Endothelial cell of umbilical vein (primary cell): ENCODE measurements at regions not wholly inside any gene's neighbourhood (a gene's known extent, or its start where the extent isn't known, plus 50 kb on each side); places are given as distances from the start of the nearest gene placed in this dataset.

Source experiments
- BruUV-seq: library from RNA; stranded (reverse); fragments of 400-500 nt; replicated peaks from 2 replicates; lab custom pipeline; 2021; lab: Mats Ljungman, UMichigan
- CTCF ChIA-PET: fragments of 300-600, 350-600 bp; sonication (Branson Sonifier 250); formaldehyde crosslinking; loops from one replicate; lab custom pipeline; 2021; ENCODE audit warnings: antibody characterized with exemption, inconsistent platforms; lab: Charles Lee
- POLR2A ChIA-PET: fragments of 300-600, 350-600 bp; sonication (Branson Sonifier 250); formaldehyde crosslinking; loops from one replicate; lab custom pipeline; 2021; ENCODE audit warnings: antibody characterized with exemption, inconsistent platforms; lab: Charles Lee
- DNase-seq: peaks from one replicate; pipeline ENCODE4 v3.0.0-alpha.2; 2011; ENCODE audit warnings: low read depth, low spot score
- FAIRE-seq: peaks from 2 replicates; lab custom pipeline; 2011; peaks lifted over from hg19 to GRCh38; lab: Jason Lieb, UNC
- H2AFZ ChIP-seq: 2 replicates; pipeline ENCODE4 v1.6.0; 2012; ENCODE audit warnings: low read depth, low read length, control low read depth, inconsistent platforms
- H3K27ac ChIP-seq: 2 replicates; pipeline ENCODE4 v1.5.1; 2011; ENCODE audit warnings: low read depth, mild to moderate bottlenecking, control low read depth, low read length, moderate library complexity; ENCODE audit not compliant: insufficient read depth
- H3K27me3 ChIP-seq, 2 experiments: 2 replicates each; pipeline versions ENCODE4 v1.6.0 to v1.6.1; 2011; ENCODE audit warnings: low read length in 2 of 2, mixed read lengths in 1 of 2; ENCODE audit not compliant: control insufficient read depth in 2 of 2, insufficient read depth in 2 of 2
- H3K36me3 ChIP-seq, 2 experiments: 2 replicates in 1 of 2; 3 replicates in 1 of 2; pipeline ENCODE4 v1.5.1; 2011; ENCODE audit warnings: low read length in 2 of 2, mild to moderate bottlenecking in 1 of 2, moderate library complexity in 1 of 2; ENCODE audit not compliant: control insufficient read depth in 2 of 2, insufficient read depth in 2 of 2; ENCODE audit errors: extremely low read depth in 1 of 2
- H3K4me1 ChIP-seq: 3 replicates; pipeline ENCODE4 v1.5.1; 2011; ENCODE audit warnings: mild to moderate bottlenecking, low read length; ENCODE audit not compliant: control insufficient read depth, insufficient read depth; ENCODE audit errors: extremely low read depth
- H3K4me2 ChIP-seq: 2 replicates; pipeline ENCODE4 v1.6.1; 2011; ENCODE audit warnings: low read length, control low read depth, mixed read lengths; ENCODE audit not compliant: insufficient read depth
- H3K4me3 ChIP-seq, 3 experiments: fragments of 200-600 bp in 1 of 3; sonication (generic), shearing (Covaris generic) in 1 of 3; replicated peaks in 1 of 3; 2 replicates each; pipeline ENCODE4 v1.5.1; 2011 to 2016; ENCODE audit warnings: control low read depth in 3 of 3, low read length in 3 of 3, mild to moderate bottlenecking in 2 of 3, inconsistent platforms in 1 of 3, low read depth in 1 of 3, moderate library complexity in 1 of 3; ENCODE audit not compliant: insufficient read depth in 1 of 3
- H3K79me2 ChIP-seq: 2 replicates; pipeline ENCODE4 v1.6.0; 2012; ENCODE audit warnings: low read length, inconsistent platforms; ENCODE audit not compliant: control insufficient read depth, insufficient read depth
- H3K9ac ChIP-seq: replicated peaks from 2 replicates; pipeline ENCODE3; 2011; ENCODE audit warnings: low read length, control low read depth; ENCODE audit not compliant: insufficient read depth; ENCODE audit errors: extremely low read depth
- H3K9me1 ChIP-seq: replicated peaks from 3 replicates; pipeline ENCODE4 v1.6.0; 2011; ENCODE audit warnings: mild to moderate bottlenecking, low read length; ENCODE audit not compliant: control insufficient read depth, insufficient read depth; ENCODE audit errors: extremely low read depth
- H3K9me3 ChIP-seq: replicated peaks from 2 replicates; pipeline ENCODE4 v1.5.1; 2012; ENCODE audit warnings: low read length, inconsistent platforms; ENCODE audit not compliant: control insufficient read depth, insufficient read depth
- H4K20me1 ChIP-seq: replicated peaks from 2 replicates; pipeline ENCODE3; 2011; ENCODE audit warnings: mild to moderate bottlenecking, low read length; ENCODE audit not compliant: control insufficient read depth, insufficient read depth; ENCODE audit errors: extremely low read depth
- CTCF ChIP-seq, 2 donors: IDR thresholded peaks; 1 replicate in 1 of 2; 2 replicates in 1 of 2; pipeline ENCODE4 v1.5.1; 2011; ENCODE audit warnings: low read length in 2 of 2, mild to moderate bottlenecking in 2 of 2, moderate library complexity in 2 of 2, control low read depth in 1 of 2, inconsistent platforms in 1 of 2, low read depth in 1 of 2; ENCODE audit not compliant: insufficient read depth in 1 of 2; ENCODE audit errors: extremely low read depth in 1 of 2
- EZH2 ChIP-seq: IDR thresholded peaks from 2 replicates; pipeline ENCODE4 v1.6.1; 2012; ENCODE audit warnings: borderline replicate concordance, low read depth, mild to moderate bottlenecking, moderate library complexity, low read length, inconsistent platforms; ENCODE audit not compliant: severe bottlenecking
- FOS ChIP-seq: IDR thresholded peaks from 2 replicates; pipeline ENCODE4 v1.6.1; 2011; ENCODE audit warnings: mild to moderate bottlenecking, low read length, moderate library complexity, borderline replicate concordance; ENCODE audit not compliant: insufficient read depth
- GATA2 ChIP-seq: IDR thresholded peaks from 2 replicates; pipeline ENCODE4 v1.7.0; 2011; ENCODE audit warnings: low read depth, mild to moderate bottlenecking, moderate library complexity, mixed read lengths, low read length; ENCODE audit not compliant: insufficient read length, insufficient read depth
- JUN ChIP-seq: IDR thresholded peaks from 2 replicates; pipeline ENCODE4 v1.6.1; 2011; ENCODE audit warnings: borderline replicate concordance, low read depth; ENCODE audit not compliant: insufficient read length, insufficient read depth
- MAX ChIP-seq: IDR thresholded peaks from 2 replicates; pipeline ENCODE4 v1.6.1; 2011; ENCODE audit not compliant: insufficient read depth, insufficient read length
- MYC ChIP-seq: IDR thresholded peaks from one replicate; pipeline ENCODE4 v1.6.1; 2011; ENCODE audit warnings: mild to moderate bottlenecking, low read depth, low read length
- POLR2A ChIP-seq: IDR thresholded peaks from 2 replicates; pipeline ENCODE4 v1.6.1; 2012; ENCODE audit warnings: low read depth, mild to moderate bottlenecking, control low read depth, low read length
- POLR2AphosphoS5 ChIP-seq: IDR thresholded peaks from 2 replicates; pipeline ENCODE4 v1.6.1; 2012; ENCODE audit warnings: low read depth, mild to moderate bottlenecking, control low read depth, low read length, moderate library complexity; ENCODE audit not compliant: insufficient read depth
- dilution Hi-C: fragments of 300-500 bp; cut with MboI; formaldehyde crosslinking; loops from one replicate; pipeline ENCODE4 v1.15.0; 2019; ENCODE audit warnings: low sequenced_read_pairs; ENCODE audit not compliant: extremely low pct_ligation_motif_present
- intact Hi-C: fragments of 100-400 bp; cut with micrococcal nuclease; formaldehyde crosslinking; loops from one replicate; pipeline ENCODE4 v1.10.0; 2022

GRCh38 chr13:89784161-89784809 is 1563.2 kb upstream of the MIR17HG start:
- Histone ChIP-seq H3K9me1 (no peaks in the 10 kb centered on the region), H2AFZ (no peak overlapping the region), H3K4me2 (no peak overlapping the region), H3K9ac (no peak overlapping the region), H3K79me2 (no peaks in the 10 kb centered on the region), H3K27ac (no peak overlapping the region), H3K9me3 (no peaks in the 10 kb centered on the region), H3K36me3 (no peaks in the 10 kb centered on the region), H3K4me1 (no peaks in the 10 kb centered on the region), H4K20me1 (no peaks in the 10 kb centered on the region), H3K27me3 (no peaks in the 10 kb centered on the region), H3K4me3 (no peak overlapping the region)
- DNase-seq (no peak), FAIRE-seq (no peak)
- POLR2A ChIA-PET, result no interaction called here
- TF ChIP-seq MYC, result no peak
- intact Hi-C loops, result no loop called here
- CTCF ChIA-PET, result no interaction called here
- dilution Hi-C loops, result no loop called here
- BruUV-seq, result no TSS peak

GRCh38 chr13:89786531-89786930 is 1561.0 kb upstream of the MIR17HG start:
- FAIRE-seq, result no peak

More at GRCh38 chr13:89786531-89786930, 1561.0 kb upstream of the MIR17HG start:
- DNase-seq, result no peak
- CTCF ChIA-PET, result interaction anchor here (1.2 kb wide), 1 partner anchor 10 kb away, joined by 4 read pairs; no protein-coding TSS in a partner anchor
- no peak overlapping the region for H3K4me3 ChIP-seq
- no peaks in the 10 kb centered on the region for H3K79me2 ChIP-seq
- H3K4me1 ChIP-seq, result no peaks in the 10 kb centered on the region
- no peaks in the 10 kb centered on the region for H3K9me1 ChIP-seq
- no peaks in the 10 kb centered on the region for H3K36me3 ChIP-seq
- no peaks in the 10 kb centered on the region for H3K9me3 ChIP-seq
- no peak overlapping the region for H3K4me2 ChIP-seq
- intact Hi-C loops (no loop called here), dilution Hi-C loops (no loop called here)
- no peak overlapping the region for H2AFZ ChIP-seq
- POLR2A ChIA-PET, result no interaction called here
- no TSS peak for BruUV-seq
- H3K9ac ChIP-seq, result no peak overlapping the region
- no peak overlapping the region for H3K27ac ChIP-seq
- H3K27me3 ChIP-seq, result no peaks in the 10 kb centered on the region
- no peak for TF ChIP-seq POLR2A
- no peak for TF ChIP-seq FOS
- TF ChIP-seq GATA2, result no peak
- no peak for TF ChIP-seq MYC
- no peak for TF ChIP-seq POLR2AphosphoS5
- no peak for TF ChIP-seq JUN
- TF ChIP-seq MAX, result no peak
- TF ChIP-seq EZH2, result no peak
- no peak for TF ChIP-seq CTCF (IDR thresholded peaks at IDR 0.05; ENCODE audit: extremely low read depth in 1 of 2, insufficient read depth in 1 of 2, low read depth in 1 of 2, low read length in 2 of 2)
- H4K20me1 ChIP-seq, result no peaks in the 10 kb centered on the region
